CD1c-positive myeloid dendritic cell (primary cell): ENCODE measurements at regions not wholly inside any gene's neighbourhood (a gene's known extent, or its start where the extent isn't known, plus 50 kb on each side); places are given as distances from the start of the nearest gene placed in this dataset.

Experiments
- DNase-seq: peaks from one replicate; pipeline ENCODE4 v3.0.0-alpha.2; 2016; ENCODE audit errors: extremely low spot score

DNA sequence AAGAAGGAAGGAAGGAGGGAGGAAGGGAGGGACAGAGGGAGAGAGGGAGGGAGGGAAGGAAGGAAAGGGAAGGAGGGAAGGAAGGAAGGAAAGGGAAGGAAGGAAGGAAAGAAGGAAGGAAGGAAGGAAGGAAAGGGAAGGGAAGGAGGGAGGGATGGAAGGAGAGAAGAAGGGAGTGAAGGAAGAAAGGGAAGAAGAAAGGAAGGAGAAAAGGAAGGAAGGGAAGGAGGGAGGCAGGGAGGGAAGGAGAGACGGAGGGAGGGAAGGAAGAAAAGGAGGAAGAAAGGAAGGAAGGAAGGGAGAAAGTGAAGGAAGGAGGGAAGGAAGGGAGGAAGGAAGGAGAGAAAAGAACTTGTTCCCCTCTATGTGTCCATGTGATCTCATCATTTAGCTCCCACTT lies 465.0 kb downstream of the KCTD8 start:
- no peak for DNase-seq

DNA sequence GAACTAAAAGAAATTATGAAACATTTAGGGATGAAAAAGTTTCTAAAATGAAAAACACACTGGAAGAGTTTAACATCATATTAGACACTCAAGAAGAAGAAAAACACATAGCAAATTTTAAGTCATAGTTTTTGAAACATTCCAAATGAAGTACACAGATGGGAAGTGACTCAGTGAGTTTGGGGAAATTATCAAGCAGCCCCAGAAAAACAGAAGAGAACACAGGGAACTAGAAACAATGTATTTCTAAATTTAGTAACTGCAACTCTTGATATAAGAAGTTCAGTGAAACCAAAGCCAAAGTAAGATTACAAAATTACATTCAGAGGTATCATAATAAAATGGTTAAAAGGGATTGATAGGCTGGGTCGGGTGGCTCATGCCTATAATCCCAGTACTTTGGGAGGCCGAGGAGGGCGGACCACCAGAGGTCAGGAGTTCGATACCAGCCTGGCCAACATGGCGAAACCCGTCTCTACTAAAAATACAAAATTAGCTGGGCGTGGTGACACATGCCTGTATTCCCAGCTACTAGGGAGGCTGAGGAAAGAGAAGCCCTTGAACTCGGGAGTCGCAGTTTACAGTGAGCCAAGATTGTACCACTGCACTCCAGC lies 461.2 kb downstream of the KCTD8 start:
- DNase-seq = no peak

DNA sequence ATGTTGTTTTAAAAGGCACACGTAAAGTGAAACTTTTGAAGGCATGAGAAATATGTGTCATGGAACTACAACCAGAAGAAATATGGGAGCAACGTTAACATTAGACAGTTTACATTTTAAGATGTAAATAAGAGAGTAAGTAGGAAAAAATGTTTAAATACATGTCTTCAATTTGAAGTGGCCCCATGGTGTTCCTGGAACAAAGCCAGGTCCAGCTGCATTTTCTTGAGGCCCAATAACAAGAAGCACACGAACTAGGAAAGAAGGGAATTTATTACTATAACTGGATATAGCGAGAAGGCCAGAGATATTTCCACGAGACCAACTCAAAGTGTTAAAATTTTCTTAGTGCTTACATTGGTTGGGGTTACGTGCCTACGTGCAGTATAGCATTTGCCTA lies 458.1 kb downstream of the KCTD8 start:
- no peak for DNase-seq

DNA sequence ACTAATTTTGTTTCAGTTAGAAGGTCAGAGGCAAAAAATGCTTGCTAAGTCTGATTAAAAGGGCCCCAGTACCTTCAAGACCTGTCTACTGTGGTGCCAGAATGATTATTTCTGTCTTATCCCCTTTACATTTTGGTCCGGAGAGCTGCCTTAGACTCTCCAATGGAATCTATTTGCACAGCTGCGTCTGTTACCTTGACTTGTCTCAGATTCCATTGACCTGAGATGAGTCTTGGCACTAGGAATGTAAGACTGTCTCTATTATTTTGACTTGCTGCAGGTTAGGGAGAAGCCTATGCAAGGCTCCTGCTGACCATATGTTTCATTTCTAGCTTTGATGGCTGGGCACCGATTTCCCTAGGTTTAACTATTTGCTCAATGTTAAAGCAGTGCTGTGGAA lies 457.6 kb downstream of the KCTD8 start:
- no peak for DNase-seq

DNA sequence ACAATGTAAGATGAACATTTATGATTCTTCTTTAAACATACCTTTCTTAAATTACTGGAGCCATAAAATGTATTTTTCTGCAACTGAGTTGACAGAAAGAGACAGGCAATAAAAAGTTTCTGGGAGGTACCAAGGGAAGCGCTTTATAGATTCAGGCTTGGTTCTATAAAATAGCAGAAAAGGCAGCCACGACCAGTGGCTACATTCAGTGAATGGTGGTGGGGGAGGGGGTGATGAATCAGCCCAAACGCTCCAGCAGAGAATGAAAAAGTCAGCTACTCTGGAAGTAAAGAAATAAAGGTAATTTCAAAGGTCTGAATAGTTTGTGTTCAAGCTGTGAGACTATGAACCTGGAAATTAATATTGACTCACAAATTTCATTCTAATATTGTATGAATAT lies 456.1 kb downstream of the KCTD8 start:
- DNase-seq = no peak

DNA sequence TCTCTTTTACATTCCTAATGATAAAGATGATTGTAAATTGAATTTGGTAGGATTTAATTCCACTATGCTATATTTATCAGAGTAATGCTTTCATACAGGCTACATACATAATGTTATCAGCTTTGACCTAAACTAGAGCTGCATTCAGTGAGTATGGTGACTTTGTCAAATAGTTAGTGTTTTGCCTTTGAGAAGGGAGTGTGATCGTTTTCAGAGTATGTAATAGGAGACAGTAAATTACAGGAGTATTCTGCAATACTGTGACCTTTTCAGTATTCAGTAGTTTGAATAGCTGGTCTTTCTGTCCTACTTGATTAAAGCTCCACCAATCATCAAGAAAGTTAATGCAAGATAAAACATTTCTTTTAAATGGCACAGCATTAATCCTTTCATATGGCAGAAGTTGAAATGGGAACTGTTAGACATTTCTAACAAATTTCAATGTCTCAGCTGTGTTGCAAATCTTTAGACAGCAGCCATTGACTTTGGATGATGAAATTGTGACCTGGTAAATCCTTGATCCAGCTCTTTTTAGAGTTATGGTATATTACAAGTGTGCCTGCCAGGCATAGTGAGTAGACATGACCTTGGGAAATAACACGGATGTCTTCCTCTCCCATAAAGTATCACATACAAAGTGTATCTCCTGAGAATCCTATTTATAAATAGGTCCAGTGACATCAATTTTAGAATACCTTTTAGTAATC lies 455.3 kb downstream of the KCTD8 start:
- DNase-seq = no peak

DNA sequence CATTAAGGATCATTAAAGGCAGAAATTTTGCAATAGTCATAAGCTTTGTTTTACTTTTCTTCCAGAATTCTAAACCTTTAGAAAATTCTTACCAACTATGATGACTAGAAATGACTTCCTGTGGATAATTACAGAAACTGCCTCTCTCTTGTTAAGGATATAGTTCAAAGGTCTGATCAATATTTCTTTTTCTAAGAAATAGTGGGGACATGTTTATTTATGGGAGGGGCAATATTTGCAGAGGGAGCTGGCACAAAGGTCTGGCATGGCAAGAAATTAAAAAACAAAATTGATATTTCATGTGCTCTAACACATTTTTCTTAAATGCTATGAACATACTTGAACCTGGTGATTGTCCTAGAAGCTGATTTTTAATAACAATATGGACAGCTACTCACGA lies 448.9 kb downstream of the KCTD8 start:
- DNase-seq = no peak

DNA sequence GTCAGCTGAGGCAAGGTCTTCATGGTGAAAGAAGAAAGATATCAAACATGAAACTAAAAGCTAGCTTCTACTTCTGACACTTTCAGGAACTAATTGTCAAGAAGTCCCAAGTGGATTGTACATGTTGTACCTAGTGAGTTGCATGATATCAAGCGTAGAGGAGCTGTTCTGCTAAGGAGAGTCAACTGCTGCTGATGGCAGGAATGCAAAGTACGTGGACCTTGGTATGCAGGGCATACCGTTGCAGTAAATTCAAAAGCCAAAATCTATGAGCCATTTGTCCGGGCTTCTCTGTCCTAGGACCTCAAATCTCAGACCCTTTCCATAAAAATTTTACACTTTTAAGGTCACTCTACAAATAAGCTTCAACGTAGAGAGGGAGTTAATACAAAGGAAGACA lies 446.2 kb downstream of the KCTD8 start:
- no peak for DNase-seq

DNA sequence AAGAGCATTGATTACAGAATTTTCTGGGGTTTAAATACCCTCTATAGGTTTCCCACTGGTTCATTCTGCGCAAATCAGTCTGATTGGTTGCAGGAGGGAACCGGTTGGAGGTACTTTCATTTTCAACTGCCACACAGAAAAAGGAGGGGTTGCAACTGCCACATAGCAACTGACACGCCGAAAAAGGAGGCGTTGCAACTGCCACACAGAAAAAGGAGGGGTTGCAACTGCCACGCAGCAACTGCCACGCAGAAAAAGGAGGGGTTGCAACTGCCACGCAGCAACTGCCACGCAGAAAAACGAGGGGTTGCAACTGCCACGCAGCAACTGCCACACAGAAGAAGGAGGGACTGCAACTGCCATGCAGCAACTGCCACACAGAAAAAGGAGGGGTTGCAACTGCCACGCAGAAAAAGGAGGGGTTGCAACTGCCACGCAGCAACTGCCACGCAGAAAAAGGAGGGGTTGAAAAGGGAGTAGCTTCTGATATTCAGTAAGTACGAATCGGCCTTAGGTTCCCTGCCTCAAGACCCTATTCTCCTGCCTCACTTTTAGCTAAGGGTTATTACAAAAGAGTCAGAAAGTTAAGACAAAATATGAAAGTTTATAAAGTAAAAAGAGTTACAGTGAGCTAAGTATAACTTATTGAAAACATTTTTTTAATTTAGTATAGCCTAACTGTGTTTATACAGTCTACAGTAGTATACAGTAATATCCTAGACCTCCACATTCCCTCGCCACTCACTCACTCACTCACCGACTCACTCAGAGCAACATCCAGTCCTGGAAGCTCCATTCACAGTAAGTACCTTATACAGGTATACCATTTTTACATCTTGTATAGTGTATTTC lies 431.8 kb downstream of the KCTD8 start:
- no peak for DNase-seq

DNA sequence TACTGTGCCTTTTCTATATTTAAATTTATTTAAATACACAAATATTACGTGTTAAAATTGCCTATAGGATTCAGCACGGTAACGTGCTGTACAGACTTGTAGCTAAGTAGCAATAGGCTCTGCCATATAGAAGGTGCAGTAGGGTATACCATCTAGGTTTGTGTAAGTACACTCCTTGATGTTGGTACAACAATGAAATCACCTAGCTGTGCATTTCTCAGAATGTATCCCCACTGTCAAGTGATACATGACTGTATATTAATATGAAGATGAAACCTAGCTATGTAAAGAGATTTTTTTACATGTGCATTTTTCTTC lies 431.2 kb downstream of the KCTD8 start:
- DNase-seq = no peak

DNA sequence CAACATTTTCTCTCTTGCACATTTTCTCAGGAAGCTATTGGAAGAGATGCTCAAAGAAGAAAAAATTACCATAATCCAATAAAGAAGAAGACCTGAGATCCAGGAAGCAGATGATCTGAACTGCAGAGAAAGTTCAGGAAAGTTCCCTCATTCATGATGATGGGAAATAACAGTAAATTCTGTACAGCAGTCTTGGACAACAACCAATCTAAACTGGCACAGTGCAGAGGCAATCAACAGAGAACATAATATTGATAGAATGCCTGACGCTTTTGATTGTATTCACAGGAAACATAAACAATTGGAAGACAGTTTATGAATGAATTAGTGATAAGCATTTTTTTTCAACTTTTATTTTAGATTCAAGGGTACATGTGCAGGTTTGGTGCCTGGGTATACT lies 428.9 kb downstream of the KCTD8 start:
- no peak for DNase-seq

DNA sequence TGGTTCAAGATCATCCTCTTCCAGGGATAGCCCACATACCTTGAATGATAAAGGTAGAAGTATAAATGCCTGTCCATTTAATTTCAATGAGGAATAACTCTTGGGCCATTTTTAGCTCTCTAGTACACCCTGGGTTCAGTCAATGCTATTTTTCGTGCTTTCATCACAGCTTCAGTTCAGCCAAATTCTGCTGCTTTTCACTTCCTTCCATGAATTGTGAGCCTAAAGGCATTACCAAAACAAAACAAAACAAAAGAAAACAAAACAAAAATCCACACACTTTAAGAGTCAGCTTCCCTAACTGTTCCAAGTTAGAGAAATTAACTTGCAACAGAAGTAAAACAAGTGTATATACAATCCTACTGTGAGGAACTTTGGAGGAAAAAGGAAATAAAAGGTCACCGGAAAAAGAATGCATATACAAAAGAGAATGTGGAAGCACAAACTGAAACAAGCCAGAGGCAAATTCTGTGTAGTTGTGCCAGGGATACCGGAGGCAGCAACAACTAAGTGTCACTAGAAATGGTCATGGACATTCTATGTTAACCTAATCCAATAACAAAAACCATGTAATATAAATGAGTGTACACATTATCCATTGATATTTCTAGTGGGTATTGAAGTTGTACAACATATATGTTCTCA lies 423.1 kb downstream of the KCTD8 start:
- no peak for DNase-seq

DNA sequence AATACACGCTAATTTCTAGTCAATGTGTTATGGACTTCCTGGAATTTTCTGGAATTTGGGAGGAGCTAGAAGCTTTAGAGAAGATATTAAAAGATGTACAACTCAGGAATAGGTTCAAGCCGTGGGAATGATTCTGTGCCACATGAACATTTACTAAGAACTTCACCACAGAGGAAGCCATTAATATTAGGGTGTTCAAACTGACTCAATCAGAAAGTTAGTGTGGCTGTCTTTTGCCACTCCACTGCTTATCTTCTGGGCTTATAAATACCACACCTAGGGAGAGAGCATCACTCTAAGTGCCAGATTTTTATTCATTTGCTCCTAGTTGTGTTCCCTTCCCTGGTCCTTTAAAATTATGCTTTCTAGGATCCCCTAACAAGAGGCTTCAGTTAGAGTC lies 409.8 kb downstream of the KCTD8 start:
- no peak for DNase-seq

DNA sequence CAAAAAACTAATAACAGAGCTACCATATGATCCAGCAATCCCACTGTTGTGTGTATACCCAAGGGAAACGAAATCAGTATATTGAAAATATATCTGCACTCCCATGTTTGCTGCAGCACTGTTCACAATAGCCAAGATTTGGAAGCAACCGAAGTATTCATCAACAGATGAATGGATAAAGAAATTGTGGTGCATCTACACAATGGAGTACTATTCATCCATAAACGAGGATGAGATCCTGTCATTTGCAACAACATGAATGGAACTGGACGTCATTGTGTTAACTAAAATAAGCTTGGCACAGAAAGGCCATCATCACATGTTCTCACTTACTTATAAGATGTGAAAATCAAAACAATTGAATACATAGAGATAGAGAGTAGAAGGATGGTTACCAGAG lies 402.1 kb downstream of the KCTD8 start:
- no peak for DNase-seq

DNA sequence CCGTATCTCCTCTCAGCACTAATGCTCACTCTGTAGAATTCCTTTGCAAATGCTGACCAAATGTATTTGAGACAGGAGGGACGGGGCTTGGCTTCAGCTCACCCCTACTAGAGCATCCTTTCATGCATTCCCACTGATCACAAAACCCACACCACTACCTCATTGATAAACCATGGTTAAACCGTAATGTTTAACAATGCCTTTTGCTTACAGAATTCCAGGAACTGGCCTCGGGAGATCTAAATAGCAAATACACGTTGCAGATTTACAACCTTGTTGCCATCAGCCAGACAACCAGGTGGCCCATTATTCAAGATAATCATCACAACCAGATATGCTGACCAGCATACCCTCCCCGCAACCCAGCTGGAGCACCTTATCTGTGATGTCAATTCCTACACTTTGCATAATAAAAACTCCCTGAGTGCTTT lies 391.9 kb downstream of the KCTD8 start:
- DNase-seq = no peak

DNA sequence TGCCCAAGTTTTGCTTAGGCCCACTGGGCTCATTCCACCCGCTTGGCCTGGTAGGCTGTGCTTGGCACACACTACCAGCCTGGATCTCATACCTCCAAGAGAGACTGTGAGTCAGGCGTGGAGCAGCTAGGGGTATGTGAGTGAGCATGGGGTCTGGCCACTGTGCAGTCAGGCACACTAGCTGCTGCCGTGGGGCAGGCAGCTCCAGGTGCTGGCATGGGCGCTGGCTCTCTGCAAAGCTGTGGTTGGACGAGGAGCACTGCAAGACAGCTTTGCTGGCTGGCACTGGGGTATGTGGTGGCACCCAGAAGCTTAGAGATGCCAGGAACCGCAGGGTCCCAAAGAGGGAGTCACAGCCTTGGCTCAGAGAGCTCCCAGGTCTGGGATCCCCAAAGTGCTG lies 377.8 kb downstream of the KCTD8 start:
- no peak for DNase-seq

DNA sequence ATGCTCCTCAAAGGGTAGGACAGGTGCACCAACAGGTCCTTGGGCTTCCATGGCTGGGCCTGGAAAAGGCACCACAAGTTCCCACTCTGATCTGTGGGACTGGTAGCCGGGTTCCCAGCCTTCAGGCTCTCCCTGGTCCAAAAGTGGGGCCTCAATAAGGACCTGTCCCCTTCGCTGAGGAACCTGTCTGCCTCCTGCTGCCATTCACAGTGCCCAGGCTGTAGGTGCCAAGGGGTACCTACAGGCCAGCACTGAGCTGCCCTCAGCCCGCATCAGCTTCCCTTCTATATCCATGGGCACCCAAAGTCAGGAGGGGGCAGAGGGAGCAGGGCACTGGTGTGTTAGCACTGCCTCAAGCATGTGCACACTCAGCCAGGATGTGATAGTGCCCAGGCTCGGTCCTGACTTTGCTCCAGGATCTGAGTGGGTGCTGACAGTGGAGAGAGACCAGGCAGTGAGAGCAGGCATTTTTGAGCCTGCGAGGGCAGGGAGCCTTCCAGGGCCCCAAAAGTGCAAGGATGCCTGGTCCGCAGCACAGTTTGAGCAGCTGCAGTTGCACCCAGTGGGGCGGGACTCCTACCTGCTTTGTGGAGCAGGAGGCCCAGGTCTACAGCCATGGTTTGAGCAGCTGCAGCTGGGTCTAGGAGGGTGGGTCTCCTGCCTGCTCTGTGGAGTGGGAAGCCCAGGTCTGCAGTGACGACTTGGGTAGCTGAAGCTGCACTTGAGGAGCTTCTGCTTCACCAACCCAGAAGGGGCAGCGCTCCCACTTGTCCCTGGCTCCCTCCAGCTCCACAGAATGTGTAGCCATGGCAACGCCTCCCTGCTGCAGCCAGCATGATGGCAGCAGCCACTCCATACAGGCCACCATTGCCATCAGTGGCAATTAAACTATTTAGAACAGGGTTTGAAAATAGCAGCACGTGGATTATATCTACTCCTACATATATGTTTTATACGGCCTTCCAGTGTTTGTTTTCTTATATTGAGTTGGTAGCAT lies 376.4 kb downstream of the KCTD8 start:
- DNase-seq = no peak

DNA sequence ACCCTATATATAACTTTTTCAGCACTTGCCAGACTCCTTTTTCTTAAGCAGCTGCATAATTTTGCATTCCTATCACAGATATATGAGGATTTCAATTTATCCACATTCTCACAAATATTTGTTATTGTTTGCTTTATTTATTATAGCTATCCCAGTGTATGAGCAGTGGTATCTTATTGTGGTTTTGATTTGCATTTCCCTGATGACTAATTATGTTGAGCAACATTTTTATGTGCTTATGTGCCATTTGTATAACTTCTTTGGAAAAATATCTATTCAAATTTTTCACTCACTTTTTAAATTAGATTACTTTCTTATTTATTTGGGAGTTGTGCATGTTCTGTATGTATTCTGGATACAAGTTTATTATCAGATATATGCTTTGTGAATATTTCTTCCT lies 361.9 kb downstream of the KCTD8 start:
- DNase-seq = no peak

DNA sequence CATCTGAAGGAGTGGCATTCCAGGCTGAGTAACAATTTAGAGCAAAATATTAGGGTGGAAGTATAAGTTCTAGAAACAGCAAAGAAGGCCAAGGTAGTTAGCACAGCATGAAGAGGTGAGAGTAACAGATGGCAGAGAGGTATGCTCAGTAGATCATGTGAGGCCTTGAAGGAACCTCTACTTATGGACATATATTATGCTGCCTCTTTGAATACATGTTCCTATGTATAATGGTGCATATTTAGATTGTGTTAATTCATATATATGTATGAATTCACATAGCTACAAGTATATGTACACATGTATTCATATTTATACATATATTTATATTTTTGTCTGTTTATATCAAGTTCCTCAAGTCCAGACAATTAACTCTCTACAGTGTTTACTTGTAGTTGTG lies 355.2 kb downstream of the KCTD8 start:
- DNase-seq = no peak

DNA sequence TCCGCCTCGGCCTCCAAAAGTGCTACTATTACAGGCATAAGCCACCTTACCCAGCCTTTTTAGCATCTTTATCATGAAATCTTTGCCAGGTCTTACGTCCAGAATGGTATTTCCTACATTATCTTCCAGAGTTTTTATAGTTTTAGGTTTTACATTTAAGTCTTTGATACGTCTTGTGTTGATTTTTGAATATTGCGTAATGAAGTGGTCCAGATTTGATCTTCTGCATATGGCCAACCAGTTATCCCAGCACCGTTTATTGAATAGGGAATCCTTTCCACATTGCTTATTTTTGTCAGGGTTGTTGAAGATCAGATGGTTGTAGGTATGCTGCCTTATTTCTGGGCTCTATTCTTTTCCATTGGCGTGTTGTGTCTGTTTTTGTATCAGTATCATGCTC lies 349.6 kb downstream of the KCTD8 start:
- no peak for DNase-seq

DNA sequence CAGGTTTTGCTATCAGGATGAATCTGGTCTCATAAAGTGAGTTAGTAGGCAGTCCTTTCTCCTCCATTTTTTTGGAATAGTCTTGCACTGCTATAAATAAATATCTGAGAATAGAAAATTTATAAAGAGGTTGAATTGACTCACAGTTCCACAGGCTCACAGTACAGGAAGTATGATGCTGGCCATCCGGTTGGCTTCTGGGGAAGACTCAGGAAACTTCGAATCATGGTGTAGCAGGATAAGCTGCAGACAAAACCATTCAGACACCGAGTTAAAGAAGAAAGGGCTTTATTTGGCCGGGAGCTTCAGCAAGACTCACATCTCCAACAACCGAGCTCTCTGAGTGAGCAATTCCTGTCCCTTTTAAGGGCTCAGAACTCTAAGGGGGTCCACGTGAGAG lies 348.2 kb downstream of the KCTD8 start:
- no peak for DNase-seq
